ENCODE measurements at regions not wholly inside any gene's neighbourhood (a gene's known extent, or its start where the extent isn't known, plus 50 kb on each side); places are given as distances from the start of the nearest gene placed in this dataset.

GRCh38 chr21:35504277-35504676 is 455.2 kb upstream of the RUNX1 start:
- H2BK120ac ChIP-seq (ENCODE audit: low read depth, low read length, poor library complexity, severe bottlenecking), result no peak overlapping the region
- no peak overlapping the region for H4K91ac ChIP-seq (ENCODE audit: insufficient read length, low read depth, low read length)
- no peak overlapping the region for H3K4ac ChIP-seq (ENCODE audit: low read depth, low read length)
- no peak overlapping the region for H3K14ac ChIP-seq (ENCODE audit: insufficient read depth, low read length)
- no peak for DNase-seq
- Mint-ChIP-seq H3K4me3 (no peak overlapping the region), H3K36me3 (ENCODE audit: insufficient read depth in 1 of 3, low read depth in 3 of 3) (peaks cover 0 to 11% (median 2%) of the 10 kb centered on the region in 3 experiments; a peak in 2 of 7 replicates), H3K27ac (no peak overlapping the region), H3K4me1 (peaks cover 59 to 73% of the 10 kb centered on the region in 2 experiments), H3K9me3 (peaks cover 0 to 11% of the 10 kb centered on the region in 2 experiments; a peak in 3 of 5 replicates), H3K27me3 (ENCODE audit: low read depth) (no peaks in the 10 kb centered on the region)
- no peaks in the 10 kb centered on the region for H3K23me2 ChIP-seq (ENCODE audit: insufficient read length, low read depth, low read length, poor library complexity, severe bottlenecking)
- no peak overlapping the region for H3K18ac ChIP-seq (ENCODE audit: insufficient read length, low read depth, low read length)
- no peak overlapping the region for H3K27ac ChIP-seq (ENCODE audit: insufficient read length, low read depth, low read length)
- H4K20me1 ChIP-seq (ENCODE audit: control insufficient read depth, insufficient read depth, insufficient read length), result no peaks in the 10 kb centered on the region
- H3K4me1 ChIP-seq (ENCODE audit: insufficient read depth, low read length), result peaks cover 14% of the 10 kb centered on the region
- H3K27me3 ChIP-seq (ENCODE audit: insufficient read depth, low read length), result no peaks in the 10 kb centered on the region
- no peaks in the 10 kb centered on the region for H3K79me2 ChIP-seq (ENCODE audit: insufficient read depth, low read length)
- no peak overlapping the region for H2BK15ac ChIP-seq (ENCODE audit: low read depth, low read length)
- no peak overlapping the region for H3K4me2 ChIP-seq (ENCODE audit: insufficient read depth, insufficient read length, low read length)
- no peak overlapping the region for H2BK12ac ChIP-seq (ENCODE audit: insufficient read length, low read depth, low read length)
- H4K8ac ChIP-seq (replicated peaks; ENCODE audit: insufficient read length, low read depth, low read length), result no peak overlapping the region
- WGBS (ENCODE audit: extremely low coverage, insufficient read length, low lambda C conversion rate), result 100% methylated on average over 1 of the region's 6 CpGs
- no peak overlapping the region for H3T11ph ChIP-seq (ENCODE audit: low read length)
- no peaks in the 10 kb centered on the region for H3K79me1 ChIP-seq (ENCODE audit: insufficient read depth, low read depth, low read length, poor library complexity, severe bottlenecking)
- H2AFZ ChIP-seq (ENCODE audit: low read length), result no peak overlapping the region
- H3K23ac ChIP-seq (ENCODE audit: insufficient read length, low read depth, low read length), result no peak overlapping the region
- no peak overlapping the region for H4K5ac ChIP-seq (ENCODE audit: insufficient read length, low read depth, low read length)
- no peak overlapping the region for H2BK5ac ChIP-seq (ENCODE audit: insufficient read length, low read length)
- H3K9me3 ChIP-seq (ENCODE audit: control insufficient read depth, low read depth, low read length), result no peaks in the 10 kb centered on the region
- no peak overlapping the region for H2AK5ac ChIP-seq (ENCODE audit: insufficient read length, low read length)
- no peak overlapping the region for H2BK20ac ChIP-seq (ENCODE audit: low read depth, low read length, poor library complexity, severe bottlenecking)
- TF ChIP-seq CTCF (conservative IDR thresholded peaks at IDR 0.05), result no peak
- H3K56ac ChIP-seq (ENCODE audit: insufficient read length, low read depth, low read length), result no peak overlapping the region
- no peak overlapping the region for H3K9ac ChIP-seq (ENCODE audit: extremely low read depth, insufficient read length, low read length)

Measured in H9 (cell line).